K562 (cell line): ENCODE measurements at regions not wholly inside any gene's neighbourhood (a gene's known extent, or its start where the extent isn't known, plus 50 kb on each side); places are given as distances from the start of the nearest gene placed in this dataset.

Source experiments
- ATAC-seq: fragments of 200-7000 bp; cut with Tn5 transposase; 3 replicates; pipeline ENCODE4 v1.9.1; 2020; ENCODE audit warnings: moderate library complexity
- BruUV-seq: library from RNA; stranded (reverse); fragments of 400-500 nt; replicated peaks from 2 replicates; lab custom pipeline; 2021; lab: Mats Ljungman, UMichigan
- CTCF ChIA-PET: fragments of 300-600 bp; formaldehyde crosslinking; extraction: SDS; loops from one replicate; lab custom pipeline; 2021; ENCODE audit warnings: low intra/inter-chr PET ratio; lab: Yijun Ruan, JAX
- POLR2A ChIA-PET: fragments of 300-600, 350-650 bp; sonication (Branson Sonifier 250); formaldehyde crosslinking; extraction: SDS; loops from one replicate; lab custom pipeline; 2021; ENCODE audit warnings: antibody characterized with exemption, inconsistent platforms; lab: Yijun Ruan, JAX
- DNase-seq, 4 experiments: peaks; one replicate each; pipeline versions ENCODE4 v3.0.0 to v3.0.0-alpha.2; 2011 to 2018; ENCODE audit warnings: low spot score in 3 of 4, mixed read lengths in 3 of 4; ENCODE audit errors: extremely low read depth in 1 of 4
- FAIRE-seq: peaks from 2 replicates; lab custom pipeline; 2011; peaks lifted over from hg19 to GRCh38; lab: Jason Lieb, UNC
- H2AFZ ChIP-seq: 2 replicates; pipeline ENCODE4 v1.6.0; 2011; ENCODE audit warnings: low read depth, low read length, control low read depth, inconsistent platforms
- H3K27ac ChIP-seq: fragments of 200-600 bp; 3 replicates; pipeline ENCODE4 v1.8.0; 2011; ENCODE audit warnings: low read depth, mild to moderate bottlenecking, control low read depth, inconsistent platforms, low read length, moderate library complexity, mixed read lengths; ENCODE audit errors: extremely low read depth
- H3K27me3 ChIP-seq, 2 experiments: fragments of 300-600 bp in 1 of 2; 2 replicates in 1 of 2; 3 replicates in 1 of 2; pipeline versions ENCODE4 v1.6.0 to v1.8.0; 2011; ENCODE audit warnings: inconsistent platforms in 2 of 2, low read length in 2 of 2, mild to moderate bottlenecking in 1 of 2, mixed read lengths in 1 of 2, moderate library complexity in 1 of 2; ENCODE audit not compliant: control insufficient read depth in 2 of 2, insufficient read depth in 2 of 2
- H3K36me3 ChIP-seq: fragments of 300-600 bp; 3 replicates; pipeline ENCODE4 v1.8.0; 2011; ENCODE audit warnings: mild to moderate bottlenecking, low read length, inconsistent platforms; ENCODE audit not compliant: control insufficient read depth, insufficient read depth
- H3K4me1 ChIP-seq, 2 experiments: fragments of 200-600 bp in 1 of 2; replicated peaks in 1 of 2; 2 replicates in 1 of 2; 3 replicates in 1 of 2; pipeline versions ENCODE4 v1.5.1 to v1.8.0; 2011; ENCODE audit warnings: inconsistent platforms in 2 of 2, low read length in 2 of 2, mild to moderate bottlenecking in 1 of 2, mixed read lengths in 1 of 2, moderate library complexity in 1 of 2; ENCODE audit not compliant: control insufficient read depth in 2 of 2, insufficient read depth in 2 of 2
- H3K4me2 ChIP-seq: 2 replicates; pipeline ENCODE4 v1.6.1; 2011; ENCODE audit warnings: low read length, control low read depth, inconsistent platforms, mixed read lengths; ENCODE audit not compliant: insufficient read depth
- H3K4me3 ChIP-seq: fragments of 200-600 bp; sonication (generic), shearing (Covaris generic); 2 replicates; pipeline ENCODE4 v1.5.1; 2016; ENCODE audit warnings: control low read depth, inconsistent platforms
- H3K79me2 ChIP-seq: fragments of 200-600 bp; 3 replicates; pipeline ENCODE4 v1.8.0; 2011; ENCODE audit warnings: low read length, inconsistent platforms; ENCODE audit not compliant: control insufficient read depth, insufficient read depth
- H3K9ac ChIP-seq, 2 experiments: 2 replicates each; pipeline versions ENCODE4 v1.6.0 to v1.6.1; 2011; ENCODE audit warnings: low read depth in 2 of 2, low read length in 2 of 2, control low read depth in 1 of 2, inconsistent platforms in 1 of 2, mild to moderate bottlenecking in 1 of 2, mixed read lengths in 1 of 2; ENCODE audit not compliant: insufficient read depth in 1 of 2
- H3K9me1 ChIP-seq: one replicate; pipeline ENCODE4 v1.6.0; 2011; ENCODE audit warnings: inconsistent platforms, mild to moderate bottlenecking, low read length, moderate library complexity; ENCODE audit not compliant: control insufficient read depth, insufficient read depth
- H3K9me3 ChIP-seq: replicated peaks from 2 replicates; pipeline ENCODE4 v1.5.1; 2011; ENCODE audit warnings: low read depth, low read length, inconsistent platforms; ENCODE audit not compliant: control insufficient read depth, insufficient read depth
- H4K20me1 ChIP-seq: replicated peaks from 2 replicates; pipeline ENCODE4 v1.6.1; 2011; ENCODE audit warnings: low read length, inconsistent platforms, mixed read lengths; ENCODE audit not compliant: control insufficient read depth, insufficient read depth
- DLX4 ChIP-seq: fragments of 250-450 bp; sonication (Bioruptor Pico); IDR thresholded peaks from 2 replicates; pipeline ENCODE4 v1.6.1; 2021; ENCODE audit warnings: mild to moderate bottlenecking
- MNT ChIP-seq, 2 experiments: fragments of 450-650 bp; conservative IDR thresholded peaks; 2 replicates each; pipeline ENCODE4 v1.6.1; 2017; ENCODE audit warnings: mild to moderate bottlenecking in 2 of 2, moderate library complexity in 2 of 2
- PHF8 ChIP-seq: fragments of 200-600 bp; sonication (generic); IDR thresholded peaks from 2 replicates; pipeline ENCODE4 v1.6.1; 2012; ENCODE audit warnings: mixed run types, mild to moderate bottlenecking, inconsistent platforms, low read length, moderate library complexity, borderline replicate concordance
- POLR2A ChIP-seq: fragments of 450-650 bp; conservative IDR thresholded peaks from 2 replicates; pipeline ENCODE4 v1.6.1; 2016
- PTTG1 ChIP-seq: fragments of 450-650 bp; IDR thresholded peaks from 2 replicates; pipeline ENCODE4 v1.6.1; 2016; ENCODE audit warnings: low read depth, mild to moderate bottlenecking, missing genetic modification characterization, missing compliant biosample characterization
- RBFOX2 ChIP-seq: fragments of 200-400 bp; formaldehyde crosslinking; IDR thresholded peaks from 2 replicates; pipeline ENCODE4 v1.6.1; 2017; ENCODE audit warnings: low read depth, mild to moderate bottlenecking, low read length, moderate library complexity
- USF2 ChIP-seq: sonication (generic); formaldehyde crosslinking; IDR thresholded peaks from 2 replicates; pipeline ENCODE4 v1.5.0; 2020; ENCODE audit warnings: missing genetic modification reagents
- ZHX1 ChIP-seq: fragments of 150-350 bp; conservative IDR thresholded peaks from 2 replicates; pipeline ENCODE4 v1.6.1; 2014; ENCODE audit warnings: low read length
- ZNF12 ChIP-seq: sonication (generic); formaldehyde crosslinking; IDR thresholded peaks from 2 replicates; pipeline ENCODE4 v1.4.0; 2020; ENCODE audit warnings: mild to moderate bottlenecking, missing genetic modification reagents
- ZNF133 ChIP-seq: fragments of 250-450 bp; sonication (Bioruptor Pico); IDR thresholded peaks from 2 replicates; pipeline ENCODE4 v1.4.0; 2020; ENCODE audit warnings: mild to moderate bottlenecking
- ZNF140 ChIP-seq: fragments of 250-450 bp; sonication (Bioruptor Pico); IDR thresholded peaks from 2 replicates; pipeline ENCODE4 v1.8.0; 2021; ENCODE audit warnings: moderate library complexity, mild to moderate bottlenecking, inconsistent platforms
- ZNF23 ChIP-seq: fragments of 250-450 bp; sonication (Bioruptor Pico); IDR thresholded peaks from 2 replicates; pipeline ENCODE4 v1.4.0; 2020; ENCODE audit warnings: mild to moderate bottlenecking
- WGBS: fragments of 100-300 bp; shearing (Covaris generic); methylation state at CpG from one replicate; pipeline ENCODE4 v1.1.6; 2016; ENCODE audit warnings: low coverage, mixed read lengths; ENCODE audit not compliant: insufficient coverage; ENCODE audit errors: missing lambda C conversion rate; 5-methylcytosine and 5-hydroxymethylcytosine counted together
- in situ Hi-C: fragments of 300-500 bp; cut with MboI; formaldehyde crosslinking; loops from 4 replicates; pipeline ENCODE4 v1.15.0; 2018; ENCODE audit warnings: inconsistent platforms, mixed read lengths
- intact Hi-C: fragments of 100-400 bp; cut with micrococcal nuclease; formaldehyde crosslinking; loops from 2 replicates; pipeline ENCODE4 v1.14.2; 2022

- no peak for TF ChIP-seq ZHX1
- TF ChIP-seq MNT (conservative IDR thresholded peaks at IDR 0.05): no peak
- TF ChIP-seq DLX4: no peak
- TF ChIP-seq, all 486 proteins: peak for 0
Measured at GRCh38 chr2:147659051-147659450, 185.8 kb upstream of the ACVR2A start (continued).

- Histone ChIP-seq H3K27me3 (no peaks in the 10 kb centered on the region), H3K4me1 (no peaks in the 10 kb centered on the region), H3K9me3 (no peaks in the 10 kb centered on the region), H3K4me3 (no peak overlapping the region), H2AFZ (no peak overlapping the region), H3K27ac (no peak overlapping the region), H3K36me3 (no peaks in the 10 kb centered on the region), H3K4me2 (no peak overlapping the region), H4K20me1 (no peaks in the 10 kb centered on the region), H3K79me2 (no peaks in the 10 kb centered on the region), H3K9me1 (no peaks in the 10 kb centered on the region), H3K9ac (no peak overlapping the region)
- DNase-seq: no peak
- ChIA-PET CTCF (no interaction called here), POLR2A (no interaction called here)
- no TSS peak for BruUV-seq
- TF ChIP-seq USF2: no peak
- TF ChIP-seq PTTG1 (tag): no peak
- no peak for TF ChIP-seq ZNF140
- no peak for TF ChIP-seq RBFOX2
- TF ChIP-seq ZNF12: no peak
- no peak for TF ChIP-seq PHF8
- TF ChIP-seq ZNF133 (CRISPR knock-in tag): no peak
- TF ChIP-seq POLR2A: no peak
- TF ChIP-seq ZNF23 (CRISPR knock-in tag): no peak
- ATAC-seq: no peak
- no peak for FAIRE-seq
- intact Hi-C loops: no loop called here
- in situ Hi-C loops: no loop called here
- 0% methylated on average over 2 of the region's 2 CpGs for WGBS
Measured at GRCh38 chr2:147657086-147658000, 187.5 kb upstream of the ACVR2A start.
